Liver (tissue), 8 donors: ENCODE measurements at regions not wholly inside any gene's neighbourhood (a gene's known extent, or its start where the extent isn't known, plus 50 kb on each side); places are given as distances from the start of the nearest gene placed in this dataset.

ENCODE experiments used
- DNase-seq: peaks from one replicate; pipeline ENCODE4 v3.0.0-alpha.2; 2017; ENCODE audit warnings: low spot score
- H3K27ac ChIP-seq, 2 donors: one replicate each; pipeline ENCODE4 v1.7.0; 2013; ENCODE audit warnings: inconsistent platforms in 2 of 2, low read length in 2 of 2, control low read depth in 1 of 2, low read depth in 1 of 2, mild to moderate bottlenecking in 1 of 2
- H3K27me3 ChIP-seq, 4 donors: one replicate each; pipeline versions ENCODE4 v1.6.1 to v1.7.0; 2013; ENCODE audit warnings: low read length in 3 of 4, inconsistent platforms in 1 of 4, mild to moderate bottlenecking in 1 of 4, moderate library complexity in 1 of 4; ENCODE audit not compliant: control insufficient read depth in 4 of 4, insufficient read depth in 4 of 4
- H3K36me3 ChIP-seq, 4 donors: one replicate each; pipeline versions ENCODE4 v1.6.1 to v1.7.0; 2013; ENCODE audit warnings: low read length in 3 of 4, mild to moderate bottlenecking in 3 of 4, low read depth in 1 of 4, moderate library complexity in 1 of 4; ENCODE audit not compliant: control insufficient read depth in 4 of 4, insufficient read depth in 3 of 4
- H3K4me1 ChIP-seq, 4 donors: one replicate each; pipeline versions ENCODE4 v1.6.1 to v1.7.0; 2013; ENCODE audit warnings: low read length in 3 of 4, mild to moderate bottlenecking in 3 of 4, moderate library complexity in 1 of 4; ENCODE audit not compliant: control insufficient read depth in 4 of 4, insufficient read depth in 4 of 4
- H3K4me3 ChIP-seq, 3 donors: one replicate each; pipeline versions ENCODE4 v1.6.1 to v1.7.0; 2013; ENCODE audit warnings: low read length in 3 of 3, control low read depth in 1 of 3, low read depth in 1 of 3, mild to moderate bottlenecking in 1 of 3
- H3K9ac ChIP-seq, 2 donors: one replicate each; pipeline ENCODE4 v1.7.0; 2013; ENCODE audit warnings: low read length in 2 of 2, mild to moderate bottlenecking in 2 of 2, moderate library complexity in 2 of 2, control low read depth in 1 of 2, low read depth in 1 of 2
- H3K9me3 ChIP-seq, 4 donors: one replicate each; pipeline versions ENCODE4 v1.6.1 to v1.7.0; 2013; ENCODE audit warnings: low read length in 3 of 4; ENCODE audit not compliant: control insufficient read depth in 4 of 4
- EGR1 ChIP-seq, 2 donors: IDR thresholded peaks; 2 replicates each; pipeline ENCODE4 v1.6.1; 2016 to 2018; ENCODE audit warnings: antibody characterized with exemption in 2 of 2, low read depth in 2 of 2
- FOXA1 ChIP-seq: IDR thresholded peaks from 2 replicates; pipeline ENCODE4 v1.6.1; 2016; ENCODE audit warnings: antibody characterized with exemption
- FOXA2 ChIP-seq: IDR thresholded peaks from 2 replicates; pipeline ENCODE4 v1.6.1; 2016; ENCODE audit warnings: antibody characterized with exemption
- GABPA ChIP-seq, 2 donors: IDR thresholded peaks in 1 of 2; conservative IDR thresholded peaks in 1 of 2; 2 replicates each; pipeline ENCODE4 v1.6.1; 2016; ENCODE audit warnings: antibody characterized with exemption in 2 of 2, mild to moderate bottlenecking in 1 of 2, moderate library complexity in 1 of 2
- HNF4A ChIP-seq, 2 donors: conservative IDR thresholded peaks; 2 replicates each; pipeline ENCODE4 v1.6.1; 2016; ENCODE audit warnings: antibody characterized with exemption in 2 of 2, mild to moderate bottlenecking in 2 of 2
- HNF4G ChIP-seq: IDR thresholded peaks from 2 replicates; pipeline ENCODE4 v1.6.1; 2016; ENCODE audit warnings: antibody characterized with exemption
- JUND ChIP-seq, 2 donors: IDR thresholded peaks; 2 replicates each; pipeline ENCODE4 v1.6.1; 2016; ENCODE audit warnings: antibody characterized with exemption in 2 of 2
- NR2F2 ChIP-seq: IDR thresholded peaks from 2 replicates; pipeline ENCODE4 v1.6.1; 2016; ENCODE audit warnings: antibody characterized with exemption
- RAD21 ChIP-seq, 2 donors: IDR thresholded peaks; 2 replicates each; pipeline ENCODE4 v1.6.1; 2016; ENCODE audit warnings: antibody characterized with exemption in 2 of 2, mild to moderate bottlenecking in 2 of 2
- RXRA ChIP-seq, 2 donors: IDR thresholded peaks; 2 replicates each; pipeline ENCODE4 v1.6.1; 2017 to 2018; ENCODE audit warnings: antibody characterized with exemption in 2 of 2, mild to moderate bottlenecking in 1 of 2
- SP1 ChIP-seq: IDR thresholded peaks from 2 replicates; pipeline ENCODE4 v1.6.1; 2018; ENCODE audit warnings: antibody characterized with exemption, mild to moderate bottlenecking
- TAF1 ChIP-seq: conservative IDR thresholded peaks from 2 replicates; pipeline ENCODE4 v1.6.1; 2016; ENCODE audit warnings: antibody characterized with exemption, mild to moderate bottlenecking
- YY1 ChIP-seq: IDR thresholded peaks from 2 replicates; pipeline ENCODE4 v1.6.1; 2016; ENCODE audit warnings: antibody characterized with exemption, mild to moderate bottlenecking
- WGBS: extraction: QIAGEN DNeasy Blood & Tissue Kit; methylation state at CpG from one replicate; pipeline ENCODE4 v1.1.7; 2013; 5-methylcytosine and 5-hydroxymethylcytosine counted together
- TF ChIP-seq, protein P1 (sequence below): IDR thresholded peaks from 2 replicates; pipeline ENCODE4 v1.6.1; 2016; ENCODE audit warnings: antibody characterized with exemption, mild to moderate bottlenecking
- TF ChIP-seq, protein P2 (sequence below): IDR thresholded peaks from 2 replicates; pipeline ENCODE4 v1.6.1; 2016; ENCODE audit warnings: antibody characterized with exemption
- TF ChIP-seq, protein P3 (sequence below): IDR thresholded peaks from 2 replicates; pipeline ENCODE4 v1.6.1; 2016; ENCODE audit warnings: antibody characterized with exemption
- TF ChIP-seq, protein P4 (sequence below): IDR thresholded peaks from 2 replicates; pipeline ENCODE4 v1.6.1; 2016; ENCODE audit warnings: antibody characterized with exemption
- TF ChIP-seq, protein P5 (sequence below): fragments of 150-350 bp; IDR thresholded peaks from 2 replicates; pipeline ENCODE4 v1.5.1; 2017; ENCODE audit warnings: improper control_type of control experiment, low read depth, low read length; ENCODE audit not compliant: missing input control
- donor health status: healthy.
- donor health status: healthy.
- donor health status: healthy.
- donor health status: healthy.
- donor health status: healthy.

DNA sequence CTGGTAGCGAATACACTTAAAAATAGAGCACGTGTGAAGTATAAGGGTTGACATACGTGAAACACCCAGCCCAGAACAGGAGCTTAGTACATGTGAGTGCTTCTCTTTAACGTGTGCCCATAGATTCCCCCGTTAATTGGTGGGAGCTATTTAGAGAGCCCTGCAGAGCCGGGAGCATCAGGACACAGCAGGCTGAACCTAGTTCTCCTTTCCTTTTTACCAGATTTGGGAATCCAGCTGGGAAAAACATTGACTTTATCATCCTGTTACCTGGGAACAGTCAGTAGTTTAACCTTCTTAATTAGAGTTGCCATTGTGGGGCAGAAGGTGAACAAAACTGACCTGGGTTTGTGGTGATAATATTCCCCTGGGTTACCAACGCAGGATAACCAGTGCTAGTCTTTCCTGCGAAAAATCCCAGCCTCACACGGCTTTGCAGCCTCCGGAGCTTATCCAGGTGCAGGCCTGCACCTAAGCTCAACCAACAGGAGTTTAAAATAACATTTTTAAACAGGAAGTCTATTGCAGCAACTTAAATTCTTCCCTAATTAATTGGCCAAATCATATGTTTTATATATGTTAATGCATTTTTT lies 78.1 kb upstream of the SPTBN1 start:
- H3K36me3 ChIP-seq = no peaks in the 10 kb centered on the region
- no peak for TF ChIP-seq FOXA2
- TF ChIP-seq, protein P1, sequence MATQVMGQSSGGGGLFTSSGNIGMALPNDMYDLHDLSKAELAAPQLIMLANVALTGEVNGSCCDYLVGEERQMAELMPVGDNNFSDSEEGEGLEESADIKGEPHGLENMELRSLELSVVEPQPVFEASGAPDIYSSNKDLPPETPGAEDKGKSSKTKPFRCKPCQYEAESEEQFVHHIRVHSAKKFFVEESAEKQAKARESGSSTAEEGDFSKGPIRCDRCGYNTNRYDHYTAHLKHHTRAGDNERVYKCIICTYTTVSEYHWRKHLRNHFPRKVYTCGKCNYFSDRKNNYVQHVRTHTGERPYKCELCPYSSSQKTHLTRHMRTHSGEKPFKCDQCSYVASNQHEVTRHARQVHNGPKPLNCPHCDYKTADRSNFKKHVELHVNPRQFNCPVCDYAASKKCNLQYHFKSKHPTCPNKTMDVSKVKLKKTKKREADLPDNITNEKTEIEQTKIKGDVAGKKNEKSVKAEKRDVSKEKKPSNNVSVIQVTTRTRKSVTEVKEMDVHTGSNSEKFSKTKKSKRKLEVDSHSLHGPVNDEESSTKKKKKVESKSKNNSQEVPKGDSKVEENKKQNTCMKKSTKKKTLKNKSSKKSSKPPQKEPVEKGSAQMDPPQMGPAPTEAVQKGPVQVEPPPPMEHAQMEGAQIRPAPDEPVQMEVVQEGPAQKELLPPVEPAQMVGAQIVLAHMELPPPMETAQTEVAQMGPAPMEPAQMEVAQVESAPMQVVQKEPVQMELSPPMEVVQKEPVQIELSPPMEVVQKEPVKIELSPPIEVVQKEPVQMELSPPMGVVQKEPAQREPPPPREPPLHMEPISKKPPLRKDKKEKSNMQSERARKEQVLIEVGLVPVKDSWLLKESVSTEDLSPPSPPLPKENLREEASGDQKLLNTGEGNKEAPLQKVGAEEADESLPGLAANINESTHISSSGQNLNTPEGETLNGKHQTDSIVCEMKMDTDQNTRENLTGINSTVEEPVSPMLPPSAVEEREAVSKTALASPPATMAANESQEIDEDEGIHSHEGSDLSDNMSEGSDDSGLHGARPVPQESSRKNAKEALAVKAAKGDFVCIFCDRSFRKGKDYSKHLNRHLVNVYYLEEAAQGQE = no peak
- TF ChIP-seq TAF1 = no peak
- TF ChIP-seq RXRA (IDR thresholded peaks at IDR 0.05) = no peak
- TF ChIP-seq JUND (IDR thresholded peaks at IDR 0.05) = no peak
- TF ChIP-seq GABPA (IDR thresholded peaks at IDR 0.05 in 1 of 2, conservative IDR thresholded peaks at IDR 0.05 in 1 of 2) = no peak
- TF ChIP-seq, protein P2, sequence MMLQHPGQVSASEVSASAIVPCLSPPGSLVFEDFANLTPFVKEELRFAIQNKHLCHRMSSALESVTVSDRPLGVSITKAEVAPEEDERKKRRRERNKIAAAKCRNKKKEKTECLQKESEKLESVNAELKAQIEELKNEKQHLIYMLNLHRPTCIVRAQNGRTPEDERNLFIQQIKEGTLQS = no peak
- TF ChIP-seq HNF4A (conservative IDR thresholded peaks at IDR 0.05) = no peak
- TF ChIP-seq, protein P3, sequence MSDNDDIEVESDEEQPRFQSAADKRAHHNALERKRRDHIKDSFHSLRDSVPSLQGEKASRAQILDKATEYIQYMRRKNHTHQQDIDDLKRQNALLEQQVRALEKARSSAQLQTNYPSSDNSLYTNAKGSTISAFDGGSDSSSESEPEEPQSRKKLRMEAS = no peak
- no peak overlapping the region for H3K9ac ChIP-seq
- 79% methylated on average over 10 of the region's 10 CpGs for WGBS
- DNase-seq = no peak
- no peak overlapping the region for H3K27ac ChIP-seq
- H3K4me3 ChIP-seq = no peak overlapping the region
- H3K9me3 ChIP-seq = peaks cover 0 to under 1% (median 0%) of the 10 kb centered on the region in 4 donors
- H3K27me3 ChIP-seq = no peaks in the 10 kb centered on the region
- H3K4me1 ChIP-seq = no peaks in the 10 kb centered on the region

DNA sequence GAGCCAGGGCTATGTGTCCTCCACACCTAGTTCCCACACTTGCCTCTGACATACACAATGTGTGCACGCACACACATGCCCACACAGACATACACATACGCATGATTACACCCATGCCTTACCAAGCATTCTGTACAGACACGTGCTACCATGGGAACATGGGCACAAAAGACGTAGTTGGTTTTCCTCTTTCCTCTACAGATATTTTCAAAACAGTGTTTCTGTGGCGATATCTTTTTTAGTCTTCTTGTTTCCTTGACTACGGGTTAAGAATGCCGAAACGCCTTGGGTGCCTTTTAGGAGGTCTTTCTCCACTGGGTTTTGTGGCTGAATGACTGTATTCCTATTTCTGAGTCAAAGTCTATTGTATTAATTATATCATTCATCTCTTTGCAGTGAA lies 75.5 kb upstream of the SPTBN1 start:
- 93% methylated on average over 8 of the region's 8 CpGs for WGBS
- H3K9me3 ChIP-seq = peaks cover 0 to 2% (median 0%) of the 10 kb centered on the region in 4 donors
- no peak overlapping the region for H3K27ac ChIP-seq
- TF ChIP-seq NR2F2 (no peak), SP1 (no peak), HNF4A (conservative IDR thresholded peaks at IDR 0.05) (no peak), FOXA1 (no peak), HNF4G (no peak), RAD21 (IDR thresholded peaks at IDR 0.05) (no peak), FOXA2 (no peak), JUND (IDR thresholded peaks at IDR 0.05) (no peak), GABPA (IDR thresholded peaks at IDR 0.05 in 1 of 2, conservative IDR thresholded peaks at IDR 0.05 in 1 of 2) (no peak), YY1 (no peak), TAF1 (no peak), EGR1 (IDR thresholded peaks at IDR 0.05; ENCODE audit: low read depth in 2 of 2) (no peak)
- TF ChIP-seq, protein P2 = no peak
- TF ChIP-seq, protein P4, sequence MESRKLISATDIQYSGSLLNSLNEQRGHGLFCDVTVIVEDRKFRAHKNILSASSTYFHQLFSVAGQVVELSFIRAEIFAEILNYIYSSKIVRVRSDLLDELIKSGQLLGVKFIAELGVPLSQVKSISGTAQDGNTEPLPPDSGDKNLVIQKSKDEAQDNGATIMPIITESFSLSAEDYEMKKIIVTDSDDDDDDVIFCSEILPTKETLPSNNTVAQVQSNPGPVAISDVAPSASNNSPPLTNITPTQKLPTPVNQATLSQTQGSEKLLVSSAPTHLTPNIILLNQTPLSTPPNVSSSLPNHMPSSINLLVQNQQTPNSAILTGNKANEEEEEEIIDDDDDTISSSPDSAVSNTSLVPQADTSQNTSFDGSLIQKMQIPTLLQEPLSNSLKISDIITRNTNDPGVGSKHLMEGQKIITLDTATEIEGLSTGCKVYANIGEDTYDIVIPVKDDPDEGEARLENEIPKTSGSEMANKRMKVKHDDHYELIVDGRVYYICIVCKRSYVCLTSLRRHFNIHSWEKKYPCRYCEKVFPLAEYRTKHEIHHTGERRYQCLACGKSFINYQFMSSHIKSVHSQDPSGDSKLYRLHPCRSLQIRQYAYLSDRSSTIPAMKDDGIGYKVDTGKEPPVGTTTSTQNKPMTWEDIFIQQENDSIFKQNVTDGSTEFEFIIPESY = no peak
- TF ChIP-seq, protein P5, sequence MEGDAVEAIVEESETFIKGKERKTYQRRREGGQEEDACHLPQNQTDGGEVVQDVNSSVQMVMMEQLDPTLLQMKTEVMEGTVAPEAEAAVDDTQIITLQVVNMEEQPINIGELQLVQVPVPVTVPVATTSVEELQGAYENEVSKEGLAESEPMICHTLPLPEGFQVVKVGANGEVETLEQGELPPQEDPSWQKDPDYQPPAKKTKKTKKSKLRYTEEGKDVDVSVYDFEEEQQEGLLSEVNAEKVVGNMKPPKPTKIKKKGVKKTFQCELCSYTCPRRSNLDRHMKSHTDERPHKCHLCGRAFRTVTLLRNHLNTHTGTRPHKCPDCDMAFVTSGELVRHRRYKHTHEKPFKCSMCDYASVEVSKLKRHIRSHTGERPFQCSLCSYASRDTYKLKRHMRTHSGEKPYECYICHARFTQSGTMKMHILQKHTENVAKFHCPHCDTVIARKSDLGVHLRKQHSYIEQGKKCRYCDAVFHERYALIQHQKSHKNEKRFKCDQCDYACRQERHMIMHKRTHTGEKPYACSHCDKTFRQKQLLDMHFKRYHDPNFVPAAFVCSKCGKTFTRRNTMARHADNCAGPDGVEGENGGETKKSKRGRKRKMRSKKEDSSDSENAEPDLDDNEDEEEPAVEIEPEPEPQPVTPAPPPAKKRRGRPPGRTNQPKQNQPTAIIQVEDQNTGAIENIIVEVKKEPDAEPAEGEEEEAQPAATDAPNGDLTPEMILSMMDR = no peak
- TF ChIP-seq, protein P3 = no peak
- TF ChIP-seq, protein P1 = no peak
- DNase-seq = no peak
- H3K36me3 ChIP-seq = no peaks in the 10 kb centered on the region
- H3K9ac ChIP-seq = no peak overlapping the region
- H3K27me3 ChIP-seq = no peaks in the 10 kb centered on the region
- H3K4me1 ChIP-seq = no peaks in the 10 kb centered on the region
- H3K4me3 ChIP-seq = no peak overlapping the region
